Endodermal cell (in vitro differentiated cells): ENCODE measurements at regions not wholly inside any gene's neighbourhood (a gene's known extent, or its start where the extent isn't known, plus 50 kb on each side); places are given as distances from the start of the nearest gene placed in this dataset.

ENCODE experiments used
- DNase-seq: peaks from one replicate; pipeline ENCODE4 v3.0.0-alpha.2; 2017
- H3K27ac ChIP-seq: 2 replicates; pipeline ENCODE4 v1.5.1; 2013; ENCODE audit warnings: mild to moderate bottlenecking, low read depth, low read length, moderate library complexity
- H3K27me3 ChIP-seq: 2 replicates; pipeline ENCODE4 v1.6.1; 2013; ENCODE audit warnings: mild to moderate bottlenecking, low read length, moderate library complexity; ENCODE audit not compliant: insufficient read depth, control insufficient read depth, poor library complexity, severe bottlenecking
- H3K36me3 ChIP-seq: 2 replicates; pipeline ENCODE4 v1.7.0; 2013; ENCODE audit warnings: mild to moderate bottlenecking, low read length, moderate library complexity; ENCODE audit not compliant: control insufficient read depth, insufficient read depth
- H3K4me1 ChIP-seq: one replicate; pipeline ENCODE4 v1.7.0; 2013; ENCODE audit warnings: low read length; ENCODE audit not compliant: control insufficient read depth, insufficient read depth
- H3K4me3 ChIP-seq: 2 replicates; pipeline ENCODE4 v1.5.1; 2013; ENCODE audit warnings: mild to moderate bottlenecking, low read length, moderate library complexity
- H3K9ac ChIP-seq: 2 replicates; pipeline ENCODE4 v1.6.1; 2013; ENCODE audit warnings: mild to moderate bottlenecking, low read length, moderate library complexity; ENCODE audit not compliant: poor library complexity, severe bottlenecking; ENCODE audit errors: extremely low read depth
- H3K9me3 ChIP-seq: 2 replicates; pipeline ENCODE4 v1.6.1; 2013; ENCODE audit warnings: mild to moderate bottlenecking, low read length, moderate library complexity; ENCODE audit not compliant: control insufficient read depth
- H3K27ac Mint-ChIP-seq: 2 replicates; pipeline ENCODE4 v1.8.0; 2020; ENCODE audit warnings: mixed read lengths
- H3K27me3 Mint-ChIP-seq: 2 replicates; pipeline ENCODE4 v1.8.0; 2021; ENCODE audit warnings: mild to moderate bottlenecking, mixed read lengths; ENCODE audit not compliant: insufficient read depth
- H3K36me3 Mint-ChIP-seq: 2 replicates; pipeline ENCODE4 v1.8.0; 2020; ENCODE audit warnings: low read depth, mixed read lengths
- H3K4me1 Mint-ChIP-seq: 2 replicates; pipeline ENCODE4 v1.8.0; 2020; ENCODE audit warnings: mixed read lengths
- H3K4me3 Mint-ChIP-seq: 2 replicates; pipeline ENCODE4 v1.8.0; 2020; ENCODE audit warnings: mild to moderate bottlenecking, moderate library complexity, mixed read lengths
- H3K9me3 Mint-ChIP-seq: 2 replicates; pipeline ENCODE4 v1.8.0; 2020; ENCODE audit warnings: mild to moderate bottlenecking, mixed read lengths
- CTCF ChIP-seq: fragments of 200-600 bp; sonication (generic); conservative IDR thresholded peaks from 2 replicates; pipeline ENCODE4 v1.5.0; 2021; ENCODE audit warnings: antibody characterized with exemption, mild to moderate bottlenecking
- WGBS, 2 experiments: methylation state at CpG; one replicate each; pipeline versions ENCODE4 v1.1.5 to v1.1.7; 2013; ENCODE audit warnings: missing lambda C conversion rate in 2 of 2, mixed read lengths in 1 of 2; ENCODE audit not compliant: insufficient coverage in 1 of 2, insufficient read length in 1 of 2; 5-methylcytosine and 5-hydroxymethylcytosine counted together

GRCh38 chrX:68934421-68934820 lies 105.6 kb downstream of the EFNB1 start:
- no peaks in the 10 kb centered on the region for H3K27me3 Mint-ChIP-seq
- Histone ChIP-seq H3K4me1 (no peaks in the 10 kb centered on the region), H3K9me3 (no peaks in the 10 kb centered on the region), H3K27ac (no peak overlapping the region), H3K36me3 (no peaks in the 10 kb centered on the region), H3K9ac (no peak overlapping the region), H3K27me3 (no peaks in the 10 kb centered on the region), H3K4me3 (no peak overlapping the region)
- peaks cover 40% of the 10 kb centered on the region for H3K9me3 Mint-ChIP-seq
- H3K27ac Mint-ChIP-seq: no peak overlapping the region
- H3K36me3 Mint-ChIP-seq: no peaks in the 10 kb centered on the region
- TF ChIP-seq CTCF: no peak
- no peaks in the 10 kb centered on the region for H3K4me1 Mint-ChIP-seq
- no peak overlapping the region for H3K4me3 Mint-ChIP-seq
- WGBS, 2 experiments: 98 to 100% methylated on average over 1 to 3 of the region's 3 CpGs
- peak; percentile 20 for DNase-seq

- Mint-ChIP-seq H3K4me1 (no peaks in the 10 kb centered on the region), H3K27me3 (no peaks in the 10 kb centered on the region), H3K27ac (no peak overlapping the region), H3K4me3 (no peak overlapping the region), H3K9me3 (peaks cover 33% of the 10 kb centered on the region), H3K36me3 (no peaks in the 10 kb centered on the region)
- WGBS, 2 experiments: 83 to 85% methylated on average over 2 to 4 of the region's 4 CpGs
- H3K9ac ChIP-seq: no peak overlapping the region
- H3K4me1 ChIP-seq: no peaks in the 10 kb centered on the region
- DNase-seq: no peak
- no peaks in the 10 kb centered on the region for H3K9me3 ChIP-seq
- no peak overlapping the region for H3K4me3 ChIP-seq
- TF ChIP-seq CTCF: no peak
- H3K27ac ChIP-seq: no peak overlapping the region
- no peaks in the 10 kb centered on the region for H3K27me3 ChIP-seq
- no peaks in the 10 kb centered on the region for H3K36me3 ChIP-seq
Measured at GRCh38 chrX:68932611-68933010, 103.8 kb downstream of the EFNB1 start.

GRCh38 chrX:68931345-68931744 lies 102.5 kb downstream of the EFNB1 start:
- no peak overlapping the region for H3K9ac ChIP-seq
- no peaks in the 10 kb centered on the region for H3K9me3 ChIP-seq
- no peak overlapping the region for H3K4me3 ChIP-seq
- H3K36me3 ChIP-seq: no peaks in the 10 kb centered on the region
- no peaks in the 10 kb centered on the region for H3K27me3 ChIP-seq
- Mint-ChIP-seq H3K27ac (no peak overlapping the region), H3K4me3 (no peak overlapping the region), H3K36me3 (no peaks in the 10 kb centered on the region), H3K27me3 (no peaks in the 10 kb centered on the region), H3K9me3 (peaks cover 29% of the 10 kb centered on the region), H3K4me1 (no peaks in the 10 kb centered on the region)
- DNase-seq: no peak
- WGBS, 2 experiments: 92% methylated on average over 4 of the region's 4 CpGs; no CpG with 5 or more reads in 1 of the 2 experiments
- no peaks in the 10 kb centered on the region for H3K4me1 ChIP-seq
- TF ChIP-seq CTCF: no peak
- H3K27ac ChIP-seq: no peak overlapping the region
